ENCODE measurements at regions not wholly inside any gene's neighbourhood (a gene's known extent, or its start where the extent isn't known, plus 50 kb on each side); places are given as distances from the start of the nearest gene placed in this dataset.
A peak's percentile ranks its signal among the peaks of the same experiment; 100 is the strongest.
"Not testable (repeated sequence)": the region's sequence is repeated elsewhere in the genome, so short reads cannot be mapped to it uniquely, and the experiment has no call there.

DNA sequence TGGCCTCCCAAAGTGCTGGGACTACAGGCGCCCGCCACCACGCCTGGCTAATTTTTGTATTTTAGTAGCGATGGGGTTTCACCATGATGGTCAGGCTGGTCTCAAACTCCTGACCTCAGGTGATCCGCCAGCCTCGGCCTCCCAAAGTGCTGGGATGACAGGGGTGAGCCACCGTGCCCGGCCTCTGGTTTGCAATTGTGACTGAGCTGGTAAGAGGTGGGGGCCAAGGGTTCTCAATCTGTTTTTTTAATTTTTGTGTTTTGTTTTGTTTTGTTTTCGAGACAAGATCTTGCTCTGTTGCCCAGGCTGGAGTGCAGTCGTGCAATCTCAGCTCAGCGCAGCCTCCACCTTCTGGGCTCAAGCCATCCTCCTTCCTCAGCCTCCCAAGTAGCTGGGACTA lies 196.2 kb downstream of the CRLF2 start:
- H3K27ac ChIP-seq (ENCODE audit: low read depth in 1 of 2, low read length in 2 of 2); H3K36me3 Mint-ChIP-seq (ENCODE audit: low read depth); H3K27ac Mint-ChIP-seq; H3K27me3 Mint-ChIP-seq; intact Hi-C loops (cut with DNase I, micrococcal nuclease); H3K36me3 ChIP-seq (ENCODE audit: insufficient read depth, low read length); DNase-seq; ATAC-seq (ENCODE audit: poor library complexity); H3K4me1 ChIP-seq (ENCODE audit: insufficient read depth, low read length); POLR2A ChIA-PET; H3K4me1 Mint-ChIP-seq (ENCODE audit: low read depth); H3K9me3 Mint-ChIP-seq; CTCF ChIA-PET; H3K4me3 ChIP-seq (ENCODE audit: low read length); H3K4me3 Mint-ChIP-seq; H3K27me3 ChIP-seq (ENCODE audit: control insufficient read depth in 1 of 2, insufficient read depth in 2 of 2, low read length in 2 of 2): not testable (repeated sequence)
- H3K9me3 ChIP-seq (ENCODE audit: control insufficient read depth in 1 of 2, insufficient read depth in 1 of 2, low read length in 2 of 2): peaks cover 9 to 30% of the 10 kb centered on the region in 2 experiments

DNA sequence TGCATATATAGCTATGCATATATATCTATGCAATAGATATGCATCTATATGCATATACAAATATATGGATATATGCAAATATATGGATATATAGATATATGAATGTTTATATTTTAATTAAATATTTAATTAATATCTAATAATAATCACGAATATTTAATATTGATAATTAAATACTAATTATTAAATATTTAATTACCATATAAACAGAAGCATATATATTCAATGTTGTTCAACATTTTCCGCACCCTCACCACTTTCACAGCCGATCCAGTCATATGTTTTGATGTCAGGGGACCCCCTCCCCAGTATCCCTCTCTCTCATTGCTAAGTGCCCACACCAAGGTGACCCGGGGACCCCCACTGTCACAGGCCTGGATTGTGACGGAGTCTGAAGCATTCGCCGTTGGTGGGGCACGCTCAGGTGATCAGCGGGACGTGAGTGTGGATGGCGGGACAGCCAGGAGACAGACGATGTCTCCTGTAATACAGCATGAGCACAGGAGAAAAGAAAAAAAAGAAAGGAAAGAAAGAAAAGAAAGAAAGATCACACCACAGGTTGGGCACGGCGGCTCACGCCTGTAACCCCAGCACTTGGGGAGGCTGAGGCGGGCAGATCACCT lies 199.7 kb downstream of the CRLF2 start:
- Histone ChIP-seq H3K27ac (ENCODE audit: low read depth in 1 of 2, low read length in 2 of 2) (no peak overlapping the region), H3K4me1 (ENCODE audit: insufficient read depth, low read length) (no peaks in the 10 kb centered on the region), H3K36me3 (ENCODE audit: insufficient read depth, low read length) (no peaks in the 10 kb centered on the region), H3K27me3 (ENCODE audit: control insufficient read depth in 1 of 2, insufficient read depth in 2 of 2, low read length in 2 of 2) (no peaks in the 10 kb centered on the region), H3K9me3 (ENCODE audit: control insufficient read depth in 1 of 2, insufficient read depth in 1 of 2, low read length in 2 of 2) (peaks cover 0 to 8% of the 10 kb centered on the region in 2 experiments), H3K4me3 (ENCODE audit: low read length) (no peak overlapping the region)
- intact Hi-C loops (cut with DNase I, micrococcal nuclease): no loop called here
- no peak overlapping the region for H3K4me3 Mint-ChIP-seq
- no peaks in the 10 kb centered on the region for H3K4me1 Mint-ChIP-seq (ENCODE audit: low read depth)
- ChIA-PET POLR2A (no interaction called here), CTCF (no interaction called here)
- no peaks in the 10 kb centered on the region for H3K27me3 Mint-ChIP-seq
- H3K9me3 Mint-ChIP-seq: no peaks in the 10 kb centered on the region
- no peak overlapping the region for H3K27ac Mint-ChIP-seq
- ATAC-seq (ENCODE audit: poor library complexity): no peak
- DNase-seq: peak in 1 of 14 experiments; percentile 16
- H3K36me3 Mint-ChIP-seq (ENCODE audit: low read depth): no peaks in the 10 kb centered on the region
- TF ChIP-seq, protein P1, sequence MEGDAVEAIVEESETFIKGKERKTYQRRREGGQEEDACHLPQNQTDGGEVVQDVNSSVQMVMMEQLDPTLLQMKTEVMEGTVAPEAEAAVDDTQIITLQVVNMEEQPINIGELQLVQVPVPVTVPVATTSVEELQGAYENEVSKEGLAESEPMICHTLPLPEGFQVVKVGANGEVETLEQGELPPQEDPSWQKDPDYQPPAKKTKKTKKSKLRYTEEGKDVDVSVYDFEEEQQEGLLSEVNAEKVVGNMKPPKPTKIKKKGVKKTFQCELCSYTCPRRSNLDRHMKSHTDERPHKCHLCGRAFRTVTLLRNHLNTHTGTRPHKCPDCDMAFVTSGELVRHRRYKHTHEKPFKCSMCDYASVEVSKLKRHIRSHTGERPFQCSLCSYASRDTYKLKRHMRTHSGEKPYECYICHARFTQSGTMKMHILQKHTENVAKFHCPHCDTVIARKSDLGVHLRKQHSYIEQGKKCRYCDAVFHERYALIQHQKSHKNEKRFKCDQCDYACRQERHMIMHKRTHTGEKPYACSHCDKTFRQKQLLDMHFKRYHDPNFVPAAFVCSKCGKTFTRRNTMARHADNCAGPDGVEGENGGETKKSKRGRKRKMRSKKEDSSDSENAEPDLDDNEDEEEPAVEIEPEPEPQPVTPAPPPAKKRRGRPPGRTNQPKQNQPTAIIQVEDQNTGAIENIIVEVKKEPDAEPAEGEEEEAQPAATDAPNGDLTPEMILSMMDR (IDR thresholded peaks at IDR 0.05): no peak

DNA sequence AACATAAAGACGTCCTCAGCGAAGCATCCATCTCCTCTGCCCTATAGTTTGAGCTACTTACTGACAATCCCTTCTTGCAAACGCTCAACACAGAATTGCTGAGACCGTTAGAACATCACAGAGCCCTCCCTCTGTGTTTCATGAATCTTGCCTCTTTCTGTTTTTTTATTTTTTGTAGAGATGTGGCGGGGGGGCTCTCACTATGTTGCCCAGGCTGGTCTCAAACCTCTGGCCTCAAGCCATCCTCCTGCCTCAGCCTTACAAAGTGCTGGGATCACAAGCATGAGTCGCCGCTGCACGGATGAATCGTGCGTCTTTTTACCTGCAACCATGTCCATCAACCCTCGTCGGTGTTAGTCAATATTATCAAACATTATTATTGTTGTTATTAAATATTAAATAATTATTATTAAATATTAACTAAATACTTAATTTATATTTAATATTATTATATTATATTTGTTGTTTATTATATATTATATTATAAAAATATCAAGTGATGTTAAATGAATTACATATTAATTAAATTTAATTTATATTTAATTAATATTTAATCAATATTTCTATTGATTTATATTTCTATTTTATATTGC lies 200.7 kb downstream of the CRLF2 start:
- H3K9me3 Mint-ChIP-seq: no peaks in the 10 kb centered on the region
- intact Hi-C loops (cut with DNase I, micrococcal nuclease): no loop called here

More for the DNA sequence above, 200.7 kb downstream of the CRLF2 start:
- Mint-ChIP-seq H3K27ac (no peak overlapping the region), H3K4me1 (ENCODE audit: low read depth) (no peaks in the 10 kb centered on the region), H3K27me3 (no peaks in the 10 kb centered on the region), H3K36me3 (ENCODE audit: low read depth) (no peaks in the 10 kb centered on the region), H3K4me3 (no peak overlapping the region)
- Histone ChIP-seq H3K36me3 (ENCODE audit: insufficient read depth, low read length) (no peaks in the 10 kb centered on the region), H3K9me3 (ENCODE audit: control insufficient read depth in 1 of 2, insufficient read depth in 1 of 2, low read length in 2 of 2) (peaks cover 0 to 2% of the 10 kb centered on the region in 2 experiments), H3K27ac (ENCODE audit: low read depth in 1 of 2, low read length in 2 of 2) (no peak overlapping the region), H3K27me3 (ENCODE audit: control insufficient read depth in 1 of 2, insufficient read depth in 2 of 2, low read length in 2 of 2) (no peaks in the 10 kb centered on the region), H3K4me3 (ENCODE audit: low read length) (no peak overlapping the region), H3K4me1 (ENCODE audit: insufficient read depth, low read length) (no peaks in the 10 kb centered on the region)
- ChIA-PET POLR2A (no interaction called here), CTCF (no interaction called here)
- TF ChIP-seq, protein P1 (IDR thresholded peaks at IDR 0.05): no peak
- ATAC-seq (ENCODE audit: poor library complexity): no peak
- DNase-seq: peak in 1 of 14 experiments; percentile 27

Data from CD4-positive, alpha-beta T cell (primary cell).